ENCODE measurements at regions not wholly inside any gene's neighbourhood (a gene's known extent, or its start where the extent isn't known, plus 50 kb on each side); places are given as distances from the start of the nearest gene placed in this dataset.

- TF ChIP-seq CTCF (IDR thresholded peaks at IDR 0.05; ENCODE audit: borderline replicate concordance, control extremely low read depth, extremely low read depth, insufficient read depth, missing control alignments): no peak
- in situ Hi-C loops (cut with MboI; ENCODE audit: low sequenced_read_pairs, unreplicated experiment): no loop called here
- DNase-seq (ENCODE audit: low spot score): no peak
Observed at GRCh38 chr6:6834356-6835222, 246.1 kb downstream of the LY86 start.

GRCh38 chr6:6835223-6835503 lies 246.6 kb downstream of the LY86 start:
- in situ Hi-C loops (cut with MboI; ENCODE audit: low sequenced_read_pairs, unreplicated experiment): no loop called here
- TF ChIP-seq CTCF (IDR thresholded peaks at IDR 0.05; ENCODE audit: borderline replicate concordance, control extremely low read depth, extremely low read depth, insufficient read depth, missing control alignments): no peak
- DNase-seq (ENCODE audit: low spot score): no peak

- no peak for DNase-seq (ENCODE audit: low spot score)
- in situ Hi-C loops (cut with MboI; ENCODE audit: low sequenced_read_pairs, unreplicated experiment): no loop called here
- no peak for TF ChIP-seq CTCF (IDR thresholded peaks at IDR 0.05; ENCODE audit: borderline replicate concordance, control extremely low read depth, extremely low read depth, insufficient read depth, missing control alignments)
Observed at GRCh38 chr6:6836609-6837406, 248.3 kb downstream of the LY86 start.

GRCh38 chr6:6837541-6838080 lies 249.1 kb downstream of the LY86 start:
- no peak for TF ChIP-seq CTCF (IDR thresholded peaks at IDR 0.05; ENCODE audit: borderline replicate concordance, control extremely low read depth, extremely low read depth, insufficient read depth, missing control alignments)
- DNase-seq (ENCODE audit: low spot score): no peak
- in situ Hi-C loops (cut with MboI; ENCODE audit: low sequenced_read_pairs, unreplicated experiment): no loop called here

- DNase-seq (ENCODE audit: low spot score): no peak
- no peak for TF ChIP-seq CTCF (IDR thresholded peaks at IDR 0.05; ENCODE audit: borderline replicate concordance, control extremely low read depth, extremely low read depth, insufficient read depth, missing control alignments)
- in situ Hi-C loops (cut with MboI; ENCODE audit: low sequenced_read_pairs, unreplicated experiment): no loop called here
Observed at GRCh38 chr6:6840831-6841291, 252.3 kb downstream of the LY86 start.

GRCh38 chr6:6841571-6841970 lies 253.1 kb downstream of the LY86 start:
- DNase-seq (ENCODE audit: low spot score): no peak
- TF ChIP-seq CTCF (IDR thresholded peaks at IDR 0.05; ENCODE audit: borderline replicate concordance, control extremely low read depth, extremely low read depth, insufficient read depth, missing control alignments): no peak
- in situ Hi-C loops (cut with MboI; ENCODE audit: low sequenced_read_pairs, unreplicated experiment): no loop called here

Data from GM13976 (cell line).